Upper lobe of left lung (tissue), 4 donors: ENCODE measurements at regions not wholly inside any gene's neighbourhood (a gene's known extent, or its start where the extent isn't known, plus 50 kb on each side); places are given as distances from the start of the nearest gene placed in this dataset.

ENCODE experiments used
- EP300 ChIP-seq, 4 donors: sonication (generic); formaldehyde crosslinking; IDR thresholded peaks; one replicate each; pipeline ENCODE4 v1.5.1; 2017; ENCODE audit warnings: antibody characterized with exemption in 4 of 4, control low read depth in 2 of 4
- POLR2A ChIP-seq, 4 donors: fragments of 450-650 bp; IDR thresholded peaks; one replicate each; pipeline ENCODE4 v1.5.1; 2016 to 2017; ENCODE audit warnings: antibody characterized with exemption in 4 of 4, mild to moderate bottlenecking in 2 of 4
- POLR2AphosphoS5 ChIP-seq, 2 donors: sonication (generic); formaldehyde crosslinking; IDR thresholded peaks; one replicate each; pipeline ENCODE4 v1.5.1; 2017; ENCODE audit warnings: antibody characterized with exemption in 2 of 2
- TF ChIP-seq, protein P1 (sequence below), 6 experiments: fragments of 450-650 bp in 4 of 6; fragments of 200-600 bp in 2 of 6; sonication (generic) in 2 of 6; IDR thresholded peaks; one replicate each; pipeline ENCODE4 v1.5.1; 2016 to 2019; ENCODE audit warnings: antibody characterized with exemption in 6 of 6

DNA sequence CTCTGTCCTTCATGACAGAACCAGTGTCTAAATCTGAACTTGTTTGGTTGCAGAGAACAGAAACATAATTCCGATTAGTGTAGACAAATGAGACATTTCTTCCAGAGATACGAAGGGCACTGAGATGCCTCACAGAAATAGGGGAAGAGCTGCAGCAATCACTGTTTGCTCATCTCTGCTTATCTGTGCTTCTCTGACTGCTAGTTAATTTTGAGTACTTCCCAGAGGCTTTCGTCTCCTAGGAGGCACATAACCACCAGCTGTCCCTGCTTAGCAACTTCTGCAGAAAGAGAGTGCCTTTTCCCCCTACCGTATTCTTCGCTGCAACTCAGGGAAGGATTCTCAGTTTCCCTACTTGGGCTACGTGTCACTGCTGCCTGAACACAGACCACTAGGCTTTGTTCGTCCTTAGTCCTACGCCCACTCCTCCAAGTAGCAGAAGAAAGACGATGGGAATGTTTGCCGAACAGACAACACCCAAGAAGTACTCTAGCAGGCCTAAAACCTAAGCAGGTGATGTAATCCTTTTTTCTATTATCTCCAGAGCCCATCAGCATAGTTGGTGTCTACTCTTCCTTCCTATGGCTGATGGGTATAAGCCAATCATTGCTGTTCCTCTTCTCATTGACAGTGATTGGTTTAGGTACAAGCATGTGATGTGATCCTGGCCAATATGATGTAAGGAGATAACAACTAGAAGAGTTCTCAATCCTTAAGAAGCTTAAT lies 63.6 kb downstream of the TNP1 start:
- TF ChIP-seq, protein P1, sequence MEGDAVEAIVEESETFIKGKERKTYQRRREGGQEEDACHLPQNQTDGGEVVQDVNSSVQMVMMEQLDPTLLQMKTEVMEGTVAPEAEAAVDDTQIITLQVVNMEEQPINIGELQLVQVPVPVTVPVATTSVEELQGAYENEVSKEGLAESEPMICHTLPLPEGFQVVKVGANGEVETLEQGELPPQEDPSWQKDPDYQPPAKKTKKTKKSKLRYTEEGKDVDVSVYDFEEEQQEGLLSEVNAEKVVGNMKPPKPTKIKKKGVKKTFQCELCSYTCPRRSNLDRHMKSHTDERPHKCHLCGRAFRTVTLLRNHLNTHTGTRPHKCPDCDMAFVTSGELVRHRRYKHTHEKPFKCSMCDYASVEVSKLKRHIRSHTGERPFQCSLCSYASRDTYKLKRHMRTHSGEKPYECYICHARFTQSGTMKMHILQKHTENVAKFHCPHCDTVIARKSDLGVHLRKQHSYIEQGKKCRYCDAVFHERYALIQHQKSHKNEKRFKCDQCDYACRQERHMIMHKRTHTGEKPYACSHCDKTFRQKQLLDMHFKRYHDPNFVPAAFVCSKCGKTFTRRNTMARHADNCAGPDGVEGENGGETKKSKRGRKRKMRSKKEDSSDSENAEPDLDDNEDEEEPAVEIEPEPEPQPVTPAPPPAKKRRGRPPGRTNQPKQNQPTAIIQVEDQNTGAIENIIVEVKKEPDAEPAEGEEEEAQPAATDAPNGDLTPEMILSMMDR (IDR thresholded peaks at IDR 0.05): no peak
- TF ChIP-seq POLR2AphosphoS5 (IDR thresholded peaks at IDR 0.05) (no peak), POLR2A (IDR thresholded peaks at IDR 0.05) (no peak), EP300 (IDR thresholded peaks at IDR 0.05) (no peak)
